Upper lobe of right lung (tissue), 1 donor: ENCODE measurements at regions not wholly inside any gene's neighbourhood (a gene's known extent, or its start where the extent isn't known, plus 50 kb on each side); places are given as distances from the start of the nearest gene placed in this dataset.

ENCODE experiments used
- ATAC-seq: fragments of 200-7000 bp; cut with Tn5 transposase; one replicate; pipeline ENCODE4 v1.9.1; 2020; ENCODE audit warnings: mild to moderate bottlenecking, moderate library complexity
- DNase-seq: peaks from one replicate; pipeline ENCODE4 v3.0.0-alpha.2; 2020
- H3K27ac ChIP-seq: fragments of 200-600 bp; one replicate; pipeline ENCODE4 v1.8.0; 2022
- H3K27me3 ChIP-seq: fragments of 200-600 bp; one replicate; pipeline ENCODE4 v1.8.0; 2022; ENCODE audit warnings: mild to moderate bottlenecking
- H3K36me3 ChIP-seq: fragments of 200-600 bp; one replicate; pipeline ENCODE4 v1.8.0; 2022
- H3K4me1 ChIP-seq: fragments of 200-600 bp; one replicate; pipeline ENCODE4 v1.8.0; 2022
- H3K4me3 ChIP-seq: fragments of 200-600 bp; one replicate; pipeline ENCODE4 v1.8.0; 2022; ENCODE audit warnings: mild to moderate bottlenecking
- H3K9me3 ChIP-seq: fragments of 200-600 bp; one replicate; pipeline ENCODE4 v1.8.0; 2022
- intact Hi-C: fragments of 100-400 bp; cut with DNase I; formaldehyde crosslinking; loops from one replicate; pipeline ENCODE4 v1.11.0; 2022
- TF ChIP-seq, protein P1 (sequence below): fragments of 200-600 bp; IDR thresholded peaks from one replicate; pipeline ENCODE4 v1.8.0; 2022; ENCODE audit warnings: antibody characterized with exemption
- donor health status: DM: no; HTN: yes; CAD: no; lungs with severe emphysema.

DNA sequence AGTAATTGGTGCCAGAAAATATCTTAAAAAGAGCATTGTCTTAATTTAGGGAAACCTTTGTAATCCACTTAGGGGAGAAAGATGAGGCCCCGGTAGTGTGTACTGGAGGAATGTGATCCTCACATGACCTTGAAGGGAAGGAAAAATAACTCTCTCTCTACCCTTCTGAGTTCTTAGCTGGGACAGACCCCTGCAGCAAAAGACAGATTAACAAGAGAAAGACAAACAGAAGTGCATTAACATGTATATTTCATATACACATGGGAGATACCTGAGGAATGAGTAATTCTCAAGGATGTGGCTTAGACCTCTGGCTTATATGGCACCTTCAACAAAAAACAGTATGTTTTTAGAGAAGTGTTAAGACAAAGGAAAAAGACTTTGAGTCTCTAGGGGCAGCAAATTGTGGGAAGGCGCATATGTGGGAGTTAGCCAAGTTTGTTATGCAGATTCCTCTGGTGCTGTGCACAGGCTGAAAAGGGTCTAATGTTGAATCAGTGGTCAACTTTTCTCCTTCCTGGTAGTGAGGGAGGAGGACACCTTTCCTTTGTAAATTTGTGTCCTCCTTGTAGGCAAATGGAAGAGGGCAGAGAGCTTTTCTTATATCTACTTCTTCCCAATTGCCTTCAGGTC is 138.8 kb downstream of the LRRC70 start:
- TF ChIP-seq, protein P1, sequence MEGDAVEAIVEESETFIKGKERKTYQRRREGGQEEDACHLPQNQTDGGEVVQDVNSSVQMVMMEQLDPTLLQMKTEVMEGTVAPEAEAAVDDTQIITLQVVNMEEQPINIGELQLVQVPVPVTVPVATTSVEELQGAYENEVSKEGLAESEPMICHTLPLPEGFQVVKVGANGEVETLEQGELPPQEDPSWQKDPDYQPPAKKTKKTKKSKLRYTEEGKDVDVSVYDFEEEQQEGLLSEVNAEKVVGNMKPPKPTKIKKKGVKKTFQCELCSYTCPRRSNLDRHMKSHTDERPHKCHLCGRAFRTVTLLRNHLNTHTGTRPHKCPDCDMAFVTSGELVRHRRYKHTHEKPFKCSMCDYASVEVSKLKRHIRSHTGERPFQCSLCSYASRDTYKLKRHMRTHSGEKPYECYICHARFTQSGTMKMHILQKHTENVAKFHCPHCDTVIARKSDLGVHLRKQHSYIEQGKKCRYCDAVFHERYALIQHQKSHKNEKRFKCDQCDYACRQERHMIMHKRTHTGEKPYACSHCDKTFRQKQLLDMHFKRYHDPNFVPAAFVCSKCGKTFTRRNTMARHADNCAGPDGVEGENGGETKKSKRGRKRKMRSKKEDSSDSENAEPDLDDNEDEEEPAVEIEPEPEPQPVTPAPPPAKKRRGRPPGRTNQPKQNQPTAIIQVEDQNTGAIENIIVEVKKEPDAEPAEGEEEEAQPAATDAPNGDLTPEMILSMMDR: no peak
- Histone ChIP-seq H3K27me3 (no peaks in the 10 kb centered on the region), H3K4me1 (no peaks in the 10 kb centered on the region), H3K36me3 (no peaks in the 10 kb centered on the region), H3K9me3 (no peaks in the 10 kb centered on the region), H3K4me3 (no peak overlapping the region), H3K27ac (no peak overlapping the region)
- ATAC-seq (no peak), DNase-seq (no peak)
- intact Hi-C loops: no loop called here

DNA sequence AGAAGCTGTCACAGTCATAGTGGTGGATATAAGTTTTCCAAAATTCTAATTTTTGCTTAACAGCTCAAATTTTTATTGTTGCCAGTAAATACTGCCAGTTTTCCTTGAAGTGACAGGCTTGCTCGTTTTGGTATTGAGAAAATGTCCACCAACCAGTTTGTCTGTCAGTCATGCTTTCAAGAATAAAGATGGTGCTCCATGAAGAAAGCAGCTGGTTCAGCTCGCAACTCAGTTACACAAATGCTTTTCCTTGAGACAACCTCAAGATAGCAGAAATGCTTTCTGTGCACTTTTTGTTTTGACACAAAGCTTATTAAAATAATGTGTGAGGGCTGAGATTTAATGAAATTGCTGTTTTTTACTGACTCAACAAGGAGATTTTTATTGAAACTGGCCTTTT is 135.7 kb downstream of the LRRC70 start:
- DNase-seq (no peak), ATAC-seq (no peak)
- no peaks in the 10 kb centered on the region for H3K9me3 ChIP-seq
- TF ChIP-seq, protein P1: no peak
- no peaks in the 10 kb centered on the region for H3K36me3 ChIP-seq
- no peak overlapping the region for H3K27ac ChIP-seq
- intact Hi-C loops: no loop called here
- H3K27me3 ChIP-seq: no peaks in the 10 kb centered on the region
- no peaks in the 10 kb centered on the region for H3K4me1 ChIP-seq
- no peak overlapping the region for H3K4me3 ChIP-seq

DNA sequence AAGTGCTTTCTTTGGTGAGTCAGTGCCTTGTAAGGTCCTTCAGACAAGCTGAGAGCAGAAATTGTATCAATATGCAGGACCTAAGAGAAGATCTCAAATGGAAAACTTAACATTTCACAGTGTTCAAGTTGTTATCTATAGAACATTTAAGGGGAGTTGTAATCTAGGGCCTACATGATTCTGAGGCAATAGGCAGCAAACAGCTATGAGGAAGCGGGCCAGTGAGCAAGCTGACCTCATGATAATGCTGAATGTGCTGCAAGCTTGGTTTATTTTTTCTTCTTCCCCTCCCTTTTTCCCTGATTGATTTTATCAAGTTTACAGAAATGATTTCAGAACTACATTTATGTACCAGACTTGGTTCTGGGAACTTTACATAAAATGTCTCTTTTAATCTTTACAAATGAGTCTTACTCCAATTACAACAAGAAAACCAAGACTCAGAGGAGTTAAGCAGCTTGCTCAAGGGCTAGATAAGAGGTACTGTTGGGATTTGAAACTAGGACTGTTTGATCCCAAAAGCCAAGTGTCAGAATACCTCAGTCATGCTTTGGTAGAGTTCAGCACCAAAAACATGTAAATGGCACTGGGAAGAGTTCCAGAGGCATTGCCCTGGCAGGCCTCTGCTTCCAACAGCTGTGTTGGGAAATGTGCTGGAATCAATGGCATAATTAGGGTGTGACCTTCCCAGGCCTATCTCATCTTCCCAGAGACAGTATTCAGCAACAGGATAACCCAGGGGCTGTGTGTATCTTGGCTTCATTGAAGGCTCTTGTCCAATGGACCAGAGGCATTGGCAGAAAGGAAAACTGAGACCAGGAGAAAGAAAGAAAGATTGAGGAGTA is 130.1 kb downstream of the LRRC70 start:
- no peak overlapping the region for H3K27ac ChIP-seq
- ATAC-seq (no peak), DNase-seq (no peak)
- no peaks in the 10 kb centered on the region for H3K36me3 ChIP-seq
- TF ChIP-seq, protein P1: no peak
- H3K9me3 ChIP-seq: no peaks in the 10 kb centered on the region
- H3K27me3 ChIP-seq: no peaks in the 10 kb centered on the region
- no peak overlapping the region for H3K4me3 ChIP-seq
- H3K4me1 ChIP-seq: no peaks in the 10 kb centered on the region
- intact Hi-C loops: no loop called here

DNA sequence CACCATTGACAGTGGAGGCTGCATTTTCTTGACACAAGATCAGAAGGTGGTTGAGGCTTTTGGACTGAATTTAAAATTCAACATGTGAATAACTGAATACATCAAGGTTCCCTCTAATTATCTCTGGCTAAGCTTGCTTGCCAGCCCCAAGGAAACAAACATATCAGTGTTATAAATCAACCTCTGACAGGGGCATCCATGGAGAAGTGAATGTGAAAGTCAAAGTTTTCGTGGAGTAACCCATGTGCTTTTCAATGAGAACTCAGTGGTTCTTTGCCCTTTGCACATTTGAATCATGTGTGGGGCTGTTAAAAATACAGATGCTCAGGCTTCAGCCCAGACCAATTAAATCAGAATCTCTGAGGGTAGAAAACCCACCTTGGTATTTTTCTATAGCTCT is 128.9 kb downstream of the LRRC70 start:
- H3K27ac ChIP-seq: no peak overlapping the region
- H3K9me3 ChIP-seq: no peaks in the 10 kb centered on the region
- TF ChIP-seq, protein P1: no peak
- ATAC-seq: no peak
- no peak for DNase-seq
- H3K4me3 ChIP-seq: no peak overlapping the region
- intact Hi-C loops: no loop called here
- no peaks in the 10 kb centered on the region for H3K36me3 ChIP-seq
- no peaks in the 10 kb centered on the region for H3K27me3 ChIP-seq
- H3K4me1 ChIP-seq: no peaks in the 10 kb centered on the region

DNA sequence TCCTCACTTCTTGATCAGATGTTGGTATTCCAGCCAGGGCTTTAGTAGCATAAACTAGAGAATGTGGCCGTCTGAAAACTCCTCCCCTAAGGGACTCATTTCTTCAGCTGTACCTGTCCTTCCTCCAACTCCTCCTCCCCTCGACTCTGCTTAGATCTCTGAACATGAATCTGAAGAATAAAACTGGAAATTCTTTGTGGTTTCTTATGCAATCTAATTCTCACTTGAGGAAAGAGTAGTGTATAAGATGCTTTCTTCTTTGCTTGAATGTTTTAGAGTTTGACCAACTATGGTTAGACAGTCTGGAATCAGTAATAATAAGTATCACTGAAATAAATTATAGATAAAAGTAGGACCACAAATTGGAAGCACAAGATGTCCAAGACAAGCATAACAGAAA is 128.5 kb downstream of the LRRC70 start:
- no peaks in the 10 kb centered on the region for H3K9me3 ChIP-seq
- no peak overlapping the region for H3K4me3 ChIP-seq
- no peaks in the 10 kb centered on the region for H3K4me1 ChIP-seq
- no peak overlapping the region for H3K27ac ChIP-seq
- TF ChIP-seq, protein P1: no peak
- ATAC-seq (no peak), DNase-seq (no peak)
- H3K36me3 ChIP-seq: no peaks in the 10 kb centered on the region
- no peaks in the 10 kb centered on the region for H3K27me3 ChIP-seq
- intact Hi-C loops: no loop called here
